ENCODE measurements at regions not wholly inside any gene's neighbourhood (a gene's known extent, or its start where the extent isn't known, plus 50 kb on each side); places are given as distances from the start of the nearest gene placed in this dataset.
"Not testable (repeated sequence)": the region's sequence is repeated elsewhere in the genome, so short reads cannot be mapped to it uniquely, and the experiment has no call there.

GRCh38 chrX:26914232-26914631 is 548.9 kb downstream of the PPP4R3C start:
- POLR2A ChIA-PET, result no interaction called here
- H3K4me3 Mint-ChIP-seq, result no peak overlapping the region
- H3K27me3 Mint-ChIP-seq, result no peaks in the 10 kb centered on the region
- H3K9me3 Mint-ChIP-seq, result no peaks in the 10 kb centered on the region
- DNase-seq, result no peak
- no peak overlapping the region for H3K27ac Mint-ChIP-seq
- CTCF ChIA-PET, result no interaction called here
- no peaks in the 10 kb centered on the region for H3K4me1 Mint-ChIP-seq
- no peaks in the 10 kb centered on the region for H3K36me3 Mint-ChIP-seq (ENCODE audit: low read depth)

- POLR2A ChIA-PET; H3K4me1 Mint-ChIP-seq; DNase-seq; H3K36me3 Mint-ChIP-seq (ENCODE audit: low read depth); H3K9me3 Mint-ChIP-seq; CTCF ChIA-PET; H3K4me3 Mint-ChIP-seq; H3K27ac Mint-ChIP-seq; H3K27me3 Mint-ChIP-seq: not testable (repeated sequence)
Measured at GRCh38 chrX:26911785-26912184, 551.4 kb downstream of the PPP4R3C start.

GRCh38 chrX:26909728-26910127 is 553.4 kb downstream of the PPP4R3C start:
- H3K9me3 Mint-ChIP-seq, result no peaks in the 10 kb centered on the region
- H3K36me3 Mint-ChIP-seq (ENCODE audit: low read depth), result no peaks in the 10 kb centered on the region
- ChIA-PET POLR2A (no interaction called here), CTCF (no interaction called here)
- H3K4me3 Mint-ChIP-seq, result no peak overlapping the region
- no peak for DNase-seq
- H3K4me1 Mint-ChIP-seq, result no peaks in the 10 kb centered on the region
- no peaks in the 10 kb centered on the region for H3K27me3 Mint-ChIP-seq
- no peak overlapping the region for H3K27ac Mint-ChIP-seq

- ChIA-PET POLR2A (no interaction called here), CTCF (no interaction called here)
- H3K4me3 Mint-ChIP-seq, result no peak overlapping the region
- no peaks in the 10 kb centered on the region for H3K9me3 Mint-ChIP-seq
- H3K36me3 Mint-ChIP-seq (ENCODE audit: low read depth), result no peaks in the 10 kb centered on the region
- H3K27ac Mint-ChIP-seq, result no peak overlapping the region
- no peaks in the 10 kb centered on the region for H3K4me1 Mint-ChIP-seq
- no peak for DNase-seq
- no peaks in the 10 kb centered on the region for H3K27me3 Mint-ChIP-seq
Measured at GRCh38 chrX:26908218-26908617, 554.9 kb downstream of the PPP4R3C start.

GRCh38 chrX:26889574-26889973 is 573.6 kb downstream of the PPP4R3C start:
- no peak overlapping the region for H3K27ac Mint-ChIP-seq
- CTCF ChIA-PET, result no interaction called here
- no peak overlapping the region for H3K4me3 Mint-ChIP-seq
- DNase-seq, result no peak
- no peaks in the 10 kb centered on the region for H3K4me1 Mint-ChIP-seq
- no peaks in the 10 kb centered on the region for H3K27me3 Mint-ChIP-seq
- no peaks in the 10 kb centered on the region for H3K9me3 Mint-ChIP-seq
- no peaks in the 10 kb centered on the region for H3K36me3 Mint-ChIP-seq (ENCODE audit: low read depth)
- POLR2A ChIA-PET, result no interaction called here

- H3K4me3 Mint-ChIP-seq, result no peak overlapping the region
- DNase-seq, result no peak
- H3K36me3 Mint-ChIP-seq (ENCODE audit: low read depth), result no peaks in the 10 kb centered on the region
- no peaks in the 10 kb centered on the region for H3K9me3 Mint-ChIP-seq
- POLR2A ChIA-PET, result no interaction called here
- CTCF ChIA-PET, result no interaction called here
- H3K4me1 Mint-ChIP-seq, result no peaks in the 10 kb centered on the region
- no peak overlapping the region for H3K27ac Mint-ChIP-seq
- no peaks in the 10 kb centered on the region for H3K27me3 Mint-ChIP-seq
Measured at GRCh38 chrX:26873736-26874135, 589.4 kb downstream of the PPP4R3C start.

- Mint-ChIP-seq H3K27me3 (no peaks in the 10 kb centered on the region), H3K4me3 (no peak overlapping the region), H3K27ac (no peak overlapping the region), H3K36me3 (ENCODE audit: low read depth) (no peaks in the 10 kb centered on the region), H3K4me1 (no peaks in the 10 kb centered on the region), H3K9me3 (no peaks in the 10 kb centered on the region)
- ChIA-PET POLR2A (no interaction called here), CTCF (no interaction called here)
- DNase-seq, result no peak
Measured at GRCh38 chrX:26871967-26872366, 591.2 kb downstream of the PPP4R3C start.

GRCh38 chrX:26851981-26852380 is 611.2 kb downstream of the PPP4R3C start:
- POLR2A ChIA-PET, result no interaction called here
- Mint-ChIP-seq H3K27me3 (no peaks in the 10 kb centered on the region), H3K36me3 (ENCODE audit: low read depth) (no peaks in the 10 kb centered on the region), H3K27ac (no peak overlapping the region), H3K4me1 (no peaks in the 10 kb centered on the region), H3K9me3 (no peaks in the 10 kb centered on the region), H3K4me3 (no peak overlapping the region)
- no peak for DNase-seq
- CTCF ChIA-PET, result no interaction called here

GRCh38 chrX:26848511-26848910 is 614.6 kb downstream of the PPP4R3C start:
- Mint-ChIP-seq H3K4me3 (no peak overlapping the region), H3K27me3 (no peaks in the 10 kb centered on the region), H3K4me1 (no peaks in the 10 kb centered on the region), H3K36me3 (ENCODE audit: low read depth) (no peaks in the 10 kb centered on the region), H3K9me3 (no peaks in the 10 kb centered on the region), H3K27ac (no peak overlapping the region)
- no peak for DNase-seq
- POLR2A ChIA-PET, result no interaction called here
- CTCF ChIA-PET, result no interaction called here

- no peak for DNase-seq
- no peak overlapping the region for H3K27ac Mint-ChIP-seq
- no peaks in the 10 kb centered on the region for H3K36me3 Mint-ChIP-seq (ENCODE audit: low read depth)
- no peaks in the 10 kb centered on the region for H3K9me3 Mint-ChIP-seq
- H3K4me1 Mint-ChIP-seq, result no peaks in the 10 kb centered on the region
- CTCF ChIA-PET, result no interaction called here
- H3K27me3 Mint-ChIP-seq, result no peaks in the 10 kb centered on the region
- POLR2A ChIA-PET, result no interaction called here
- no peak overlapping the region for H3K4me3 Mint-ChIP-seq
Measured at GRCh38 chrX:26845056-26845455, 618.1 kb downstream of the PPP4R3C start.

- no peaks in the 10 kb centered on the region for H3K9me3 Mint-ChIP-seq
- CTCF ChIA-PET, result no interaction called here
Measured at GRCh38 chrX:26822448-26822847, 606.5 kb downstream of the MAGEB5 start.

GRCh38 chrX:26789751-26790150 is 573.8 kb downstream of the MAGEB5 start:
- Mint-ChIP-seq H3K27ac (no peak overlapping the region), H3K9me3 (no peaks in the 10 kb centered on the region), H3K36me3 (ENCODE audit: low read depth) (no peaks in the 10 kb centered on the region), H3K4me1 (no peaks in the 10 kb centered on the region), H3K4me3 (no peak overlapping the region), H3K27me3 (no peaks in the 10 kb centered on the region)
- ChIA-PET POLR2A (no interaction called here), CTCF (no interaction called here)
- DNase-seq, result no peak

More at GRCh38 chrX:26822448-26822847, 606.5 kb downstream of the MAGEB5 start:
- Mint-ChIP-seq H3K36me3 (ENCODE audit: low read depth) (no peaks in the 10 kb centered on the region), H3K27ac (no peak overlapping the region), H3K27me3 (no peaks in the 10 kb centered on the region), H3K4me3 (no peak overlapping the region), H3K4me1 (no peaks in the 10 kb centered on the region)
- DNase-seq, result no peak
- POLR2A ChIA-PET, result no interaction called here

GRCh38 chrX:26788402-26788998 is 572.5 kb downstream of the MAGEB5 start:
- Mint-ChIP-seq H3K27me3 (no peaks in the 10 kb centered on the region), H3K27ac (no peak overlapping the region), H3K4me1 (no peaks in the 10 kb centered on the region), H3K9me3 (no peaks in the 10 kb centered on the region), H3K36me3 (ENCODE audit: low read depth) (no peaks in the 10 kb centered on the region), H3K4me3 (no peak overlapping the region)
- CTCF ChIA-PET, result no interaction called here
- DNase-seq, result no peak
- POLR2A ChIA-PET, result no interaction called here

GRCh38 chrX:26783512-26784225 is 567.7 kb downstream of the MAGEB5 start:
- H3K27me3 Mint-ChIP-seq, result no peaks in the 10 kb centered on the region
- no peak for DNase-seq
- no peaks in the 10 kb centered on the region for H3K36me3 Mint-ChIP-seq (ENCODE audit: low read depth)
- H3K27ac Mint-ChIP-seq, result no peak overlapping the region
- CTCF ChIA-PET, result interaction anchor here (1.0 kb wide), 1 partner anchor 403 kb away, joined by 3 read pairs; no protein-coding TSS in a partner anchor
- H3K4me3 Mint-ChIP-seq, result no peak overlapping the region
- POLR2A ChIA-PET, result no interaction called here
- no peaks in the 10 kb centered on the region for H3K4me1 Mint-ChIP-seq
- H3K9me3 Mint-ChIP-seq, result no peaks in the 10 kb centered on the region

Data from activated CD4-positive, alpha-beta memory T cell treated with anti-CD3 and anti-CD28 coated beads, Interleukin-2, amount 10 ng/mL, durations not matched to agents 7 days and 5 days (primary cell).